Neural progenitor cell (in vitro differentiated cells): ENCODE measurements at regions not wholly inside any gene's neighbourhood (a gene's known extent, or its start where the extent isn't known, plus 50 kb on each side); places are given as distances from the start of the nearest gene placed in this dataset.

ENCODE experiments used
- DNase-seq: peaks from one replicate; pipeline ENCODE4 v3.0.0-alpha.2; 2016; ENCODE audit warnings: low spot score
- H2AFZ ChIP-seq: fragments of 200-600 bp; sonication (generic); replicated peaks from 2 replicates; pipeline ENCODE4 v1.6.1; 2016; ENCODE audit warnings: antibody characterized with exemption
- H3F3A ChIP-seq: fragments of 200-600 bp; sonication (generic); 2 replicates; pipeline ENCODE4 v1.6.1; 2016; ENCODE audit warnings: antibody characterized with exemption, low read depth
- H3K27ac ChIP-seq: fragments of 200-600 bp; sonication (generic); 2 replicates; pipeline ENCODE4 v1.5.1; 2016; ENCODE audit warnings: mild to moderate bottlenecking
- H3K27me3 ChIP-seq: fragments of 200-600 bp; sonication (generic); 2 replicates; pipeline ENCODE4 v1.6.1; 2016; ENCODE audit warnings: mild to moderate bottlenecking, moderate library complexity
- H3K36me3 ChIP-seq: fragments of 200-600 bp; sonication (generic); 2 replicates; pipeline ENCODE4 v1.5.1; 2016
- H3K4me1 ChIP-seq: fragments of 200-600 bp; sonication (generic); 2 replicates; pipeline ENCODE4 v1.6.1; 2016; ENCODE audit warnings: mixed run types
- H3K4me2 ChIP-seq: fragments of 200-600 bp; sonication (generic); 2 replicates; pipeline ENCODE4 v1.6.1; 2016
- H3K4me3 ChIP-seq: fragments of 200-600 bp; sonication (generic); 2 replicates; pipeline ENCODE4 v1.5.1; 2016
- H3K79me2 ChIP-seq: fragments of 200-600 bp; sonication (generic); 2 replicates; pipeline ENCODE4 v1.6.1; 2016; ENCODE audit warnings: low read depth
- H3K9ac ChIP-seq: fragments of 200-600 bp; sonication (generic); 2 replicates; pipeline ENCODE4 v1.6.1; 2016
- H3K9me3 ChIP-seq: fragments of 200-600 bp; sonication (generic); 2 replicates; pipeline ENCODE4 v1.5.1; 2016; ENCODE audit warnings: low read depth
- H4K20me1 ChIP-seq: fragments of 200-600 bp; sonication (generic); 2 replicates; pipeline ENCODE4 v1.6.1; 2016; ENCODE audit warnings: low read depth
- H3K27ac Mint-ChIP-seq: 3 replicates; pipeline ENCODE4 v1.8.0; 2021; ENCODE audit warnings: mixed read lengths
- H3K27me3 Mint-ChIP-seq: 2 replicates; pipeline ENCODE4 v1.8.0; 2022; ENCODE audit warnings: low read depth, mild to moderate bottlenecking, inconsistent platforms, moderate library complexity, mixed read lengths; ENCODE audit not compliant: insufficient read depth
- H3K36me3 Mint-ChIP-seq: 3 replicates; pipeline ENCODE4 v1.8.0; 2021; ENCODE audit warnings: mixed read lengths
- H3K4me1 Mint-ChIP-seq: 3 replicates; pipeline ENCODE4 v1.8.0; 2021; ENCODE audit warnings: mixed read lengths
- H3K4me3 Mint-ChIP-seq: 3 replicates; pipeline ENCODE4 v1.8.0; 2021; ENCODE audit warnings: mild to moderate bottlenecking, moderate library complexity, mixed read lengths
- H3K9me3 Mint-ChIP-seq: 3 replicates; pipeline ENCODE4 v1.8.0; 2020; ENCODE audit warnings: mixed read lengths
- CTCF ChIP-seq: fragments of 200-600 bp; sonication (generic); IDR thresholded peaks from 2 replicates; pipeline ENCODE4 v1.5.1; 2017; ENCODE audit warnings: antibody characterized with exemption, mild to moderate bottlenecking
- EZH2 ChIP-seq: fragments of 200-600 bp; sonication (generic); IDR thresholded peaks from 2 replicates; pipeline ENCODE4 v1.6.1; 2017; ENCODE audit warnings: antibody characterized with exemption, mild to moderate bottlenecking, moderate library complexity
- EZH2phosphoT487 ChIP-seq: fragments of 200-600 bp; sonication (generic); IDR thresholded peaks from 2 replicates; pipeline ENCODE4 v1.6.1; 2017; ENCODE audit warnings: antibody characterized with exemption

- no peaks in the 10 kb centered on the region for H3K79me2 ChIP-seq
- TF ChIP-seq CTCF = no peak
- no peak for TF ChIP-seq EZH2phosphoT487
- no peak for TF ChIP-seq EZH2
- H3K9me3 Mint-ChIP-seq = peaks cover 4% of the 10 kb centered on the region
Measured at GRCh38 chr4:60368986-60369385, 831.1 kb upstream of the ADGRL3 start.

GRCh38 chr4:60378010-60378409, 822.1 kb upstream of the ADGRL3 start:
- no peak overlapping the region for H3K4me3 ChIP-seq
- H3K4me1 Mint-ChIP-seq = no peaks in the 10 kb centered on the region
- DNase-seq = no peak
- no peaks in the 10 kb centered on the region for H3K36me3 ChIP-seq
- no peaks in the 10 kb centered on the region for H4K20me1 ChIP-seq
- H3K9me3 ChIP-seq = no peaks in the 10 kb centered on the region
- H3K4me3 Mint-ChIP-seq = no peak overlapping the region
- no peaks in the 10 kb centered on the region for H3K9me3 Mint-ChIP-seq
- no peaks in the 10 kb centered on the region for H3K79me2 ChIP-seq
- H3K27ac Mint-ChIP-seq = no peak overlapping the region
- H2AFZ ChIP-seq = no peak overlapping the region
- no peak overlapping the region for H3K9ac ChIP-seq
- H3K27ac ChIP-seq = no peak overlapping the region
- H3K4me2 ChIP-seq = no peak overlapping the region
- H3F3A ChIP-seq = no peaks in the 10 kb centered on the region
- H3K4me1 ChIP-seq = no peaks in the 10 kb centered on the region
- TF ChIP-seq EZH2phosphoT487 (no peak), EZH2 (no peak), CTCF (no peak)
- H3K27me3 ChIP-seq = no peaks in the 10 kb centered on the region
- H3K27me3 Mint-ChIP-seq = no peaks in the 10 kb centered on the region
- no peaks in the 10 kb centered on the region for H3K36me3 Mint-ChIP-seq

More at GRCh38 chr4:60368986-60369385, 831.1 kb upstream of the ADGRL3 start:
- H3K4me1 ChIP-seq = peaks cover 3% of the 10 kb centered on the region
- no peaks in the 10 kb centered on the region for H3K9me3 ChIP-seq
- Mint-ChIP-seq H3K27me3 (peaks cover 2% of the 10 kb centered on the region), H3K27ac (no peak overlapping the region), H3K4me1 (peaks cover 10% of the 10 kb centered on the region), H3K4me3 (no peak overlapping the region), H3K36me3 (no peaks in the 10 kb centered on the region)
- no peak overlapping the region for H3K9ac ChIP-seq
- no peaks in the 10 kb centered on the region for H4K20me1 ChIP-seq
- H3K27me3 ChIP-seq = no peaks in the 10 kb centered on the region
- H2AFZ ChIP-seq = no peak overlapping the region
- no peak overlapping the region for H3K4me2 ChIP-seq
- H3K36me3 ChIP-seq = no peaks in the 10 kb centered on the region
- H3K27ac ChIP-seq = no peak overlapping the region
- no peak for DNase-seq
- H3F3A ChIP-seq = no peaks in the 10 kb centered on the region
- no peak overlapping the region for H3K4me3 ChIP-seq

GRCh38 chr4:60384516-60384915, 815.6 kb upstream of the ADGRL3 start:
- Histone ChIP-seq H3K4me3 (no peak overlapping the region), H3F3A (no peaks in the 10 kb centered on the region), H3K4me1 (no peaks in the 10 kb centered on the region), H3K36me3 (no peaks in the 10 kb centered on the region), H3K79me2 (no peaks in the 10 kb centered on the region), H3K27me3 (no peaks in the 10 kb centered on the region), H4K20me1 (no peaks in the 10 kb centered on the region), H3K4me2 (no peak overlapping the region), H3K9me3 (no peaks in the 10 kb centered on the region), H3K9ac (no peak overlapping the region), H2AFZ (no peak overlapping the region), H3K27ac (no peak overlapping the region)
- TF ChIP-seq EZH2 (no peak), CTCF (no peak), EZH2phosphoT487 (no peak)
- Mint-ChIP-seq H3K27me3 (peaks cover 4% of the 10 kb centered on the region), H3K4me1 (no peaks in the 10 kb centered on the region), H3K4me3 (no peak overlapping the region), H3K9me3 (peaks cover 4% of the 10 kb centered on the region), H3K36me3 (no peaks in the 10 kb centered on the region), H3K27ac (no peak overlapping the region)
- DNase-seq = no peak

- no peak overlapping the region for H3K9ac ChIP-seq
- Mint-ChIP-seq H3K36me3 (no peaks in the 10 kb centered on the region), H3K27me3 (peaks cover 4% of the 10 kb centered on the region), H3K4me3 (no peak overlapping the region), H3K4me1 (no peaks in the 10 kb centered on the region), H3K27ac (no peak overlapping the region), H3K9me3 (peaks cover 7% of the 10 kb centered on the region)
- H3K4me2 ChIP-seq = no peak overlapping the region
- no peaks in the 10 kb centered on the region for H4K20me1 ChIP-seq
- H3K27ac ChIP-seq = no peak overlapping the region
- H3K36me3 ChIP-seq = no peaks in the 10 kb centered on the region
- no peaks in the 10 kb centered on the region for H3K9me3 ChIP-seq
- no peak overlapping the region for H3K4me3 ChIP-seq
- H3F3A ChIP-seq = no peaks in the 10 kb centered on the region
- H3K4me1 ChIP-seq = no peaks in the 10 kb centered on the region
- TF ChIP-seq EZH2phosphoT487 (no peak), CTCF (no peak), EZH2 (no peak)
- no peak overlapping the region for H2AFZ ChIP-seq
- DNase-seq = no peak
- H3K27me3 ChIP-seq = no peaks in the 10 kb centered on the region
- H3K79me2 ChIP-seq = no peaks in the 10 kb centered on the region
Measured at GRCh38 chr4:60389633-60390032, 810.5 kb upstream of the ADGRL3 start.
